Activated T-cell treated with anti-CD3 and anti-CD28 coated beads, Interleukin-2, amount 50 U/mL, for 72 hours (primary cell): ENCODE measurements at regions not wholly inside any gene's neighbourhood (a gene's known extent, or its start where the extent isn't known, plus 50 kb on each side); places are given as distances from the start of the nearest gene placed in this dataset.

Source experiments
- ATAC-seq, 2 donors: fragments of 150-1000 bp; cut with Tn5 transposase; replicated peaks in 1 of 2; 2 replicates each; pipeline ENCODE4 v1.10.0; 2021; ENCODE audit warnings: moderate library complexity in 2 of 2, mild to moderate bottlenecking in 1 of 2
- DNase-seq, 2 donors: peaks; one replicate each; pipeline ENCODE4 v3.0.0; 2021 to 2022; ENCODE audit warnings: mixed read lengths in 1 of 2
- H3K27ac Mint-ChIP-seq: one replicate; pipeline ENCODE4 v1.8.0; 2022; ENCODE audit warnings: mild to moderate bottlenecking, moderate library complexity, mixed read lengths
- H3K27me3 Mint-ChIP-seq: one replicate; pipeline ENCODE4 v1.8.0; 2022; ENCODE audit warnings: low read depth, mixed read lengths
- H3K36me3 Mint-ChIP-seq, 2 donors: one replicate each; pipeline ENCODE4 v1.8.0; 2022; ENCODE audit warnings: mixed read lengths in 2 of 2, mild to moderate bottlenecking in 1 of 2; ENCODE audit not compliant: insufficient read depth in 2 of 2
- H3K4me1 Mint-ChIP-seq: one replicate; pipeline ENCODE4 v1.8.0; 2022; ENCODE audit warnings: low read depth, mixed read lengths
- H3K4me3 Mint-ChIP-seq, 2 donors: one replicate each; pipeline ENCODE4 v1.8.0; 2022; ENCODE audit warnings: mild to moderate bottlenecking in 2 of 2, mixed read lengths in 2 of 2, moderate library complexity in 2 of 2
- H3K9me3 Mint-ChIP-seq, 2 donors: one replicate each; pipeline ENCODE4 v1.8.0; 2022; ENCODE audit warnings: mixed read lengths in 2 of 2

DNA sequence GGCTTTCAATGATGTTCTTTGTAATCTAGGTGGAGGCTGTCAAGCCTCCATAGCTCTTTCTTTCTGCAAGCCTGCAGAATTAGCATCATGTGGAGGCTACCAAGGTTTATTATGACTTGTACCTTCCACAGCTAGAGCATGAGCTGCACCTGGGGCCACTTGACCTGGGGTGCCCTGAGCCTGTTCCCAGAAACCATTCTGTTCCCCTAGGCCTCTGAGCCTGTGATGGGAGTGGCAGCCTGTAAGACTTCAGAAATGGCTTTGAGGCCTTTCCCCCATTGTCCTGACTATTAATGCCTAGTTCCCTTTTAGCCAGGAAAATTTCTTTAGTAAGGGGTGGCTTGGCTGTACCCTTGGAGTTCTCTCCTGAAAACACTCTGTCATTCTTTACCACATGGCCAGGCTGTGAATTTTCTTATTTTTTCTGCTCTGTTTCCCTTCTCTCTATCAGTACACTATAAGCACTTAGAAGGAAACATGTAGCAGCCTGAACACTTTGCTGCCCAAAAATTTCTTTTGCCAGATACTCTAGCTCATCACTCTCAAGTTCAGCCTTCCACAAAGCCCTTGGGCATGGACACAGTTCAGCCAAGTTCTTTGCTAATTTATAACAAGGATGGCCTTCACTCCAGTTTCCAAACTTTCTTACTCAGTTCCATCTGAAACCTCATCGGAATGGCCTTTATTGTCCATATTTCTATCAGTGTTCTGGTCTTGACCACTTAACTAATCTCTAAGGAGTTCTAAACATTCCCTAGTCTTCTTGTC lies 61.4 kb upstream of the NR3C1 start:
- Mint-ChIP-seq H3K27me3 (no peaks in the 10 kb centered on the region), H3K9me3 (peaks cover 3 to 5% of the 10 kb centered on the region in 2 donors), H3K27ac (no peak overlapping the region), H3K4me3 (no peak overlapping the region), H3K4me1 (no peaks in the 10 kb centered on the region), H3K36me3 (peaks cover 2 to 3% of the 10 kb centered on the region in 2 donors)
- ATAC-seq (no peak), DNase-seq (no peak)

GRCh38 chr5:143462431-143462830 lies 58.9 kb upstream of the NR3C1 start:
- Mint-ChIP-seq H3K4me1 (no peaks in the 10 kb centered on the region), H3K9me3 (peaks cover 1 to 3% of the 10 kb centered on the region in 2 donors), H3K36me3 (peaks cover 0 to 2% of the 10 kb centered on the region in 2 donors), H3K27ac (no peak overlapping the region), H3K4me3 (no peak overlapping the region), H3K27me3 (no peaks in the 10 kb centered on the region)
- DNase-seq (no peak), ATAC-seq (no peak)

DNA sequence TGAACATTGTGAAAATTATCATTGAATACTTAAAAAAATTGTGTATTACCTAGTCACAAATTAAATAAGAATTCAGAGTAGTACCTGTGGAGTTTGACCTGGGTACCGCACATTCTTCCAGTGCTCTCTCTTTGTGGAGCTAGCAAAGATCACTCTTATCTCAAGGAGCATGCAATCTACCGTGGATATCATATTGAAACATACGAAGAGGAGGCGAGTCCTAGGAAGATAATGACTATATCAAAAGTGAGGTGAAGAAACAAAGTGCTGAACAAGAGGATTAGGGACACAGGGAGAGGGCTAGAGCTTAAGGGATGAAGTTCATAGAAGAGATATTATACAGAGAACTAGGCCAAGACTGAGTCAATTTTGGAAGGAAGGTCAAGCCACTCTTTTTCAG lies 55.9 kb upstream of the NR3C1 start:
- DNase-seq (no peak), ATAC-seq (no peak)
- Mint-ChIP-seq H3K27me3 (no peaks in the 10 kb centered on the region), H3K27ac (no peak overlapping the region), H3K4me1 (no peaks in the 10 kb centered on the region), H3K4me3 (no peak overlapping the region), H3K9me3 (peaks cover 0 to 3% of the 10 kb centered on the region in 2 donors), H3K36me3 (no peaks in the 10 kb centered on the region)

DNA sequence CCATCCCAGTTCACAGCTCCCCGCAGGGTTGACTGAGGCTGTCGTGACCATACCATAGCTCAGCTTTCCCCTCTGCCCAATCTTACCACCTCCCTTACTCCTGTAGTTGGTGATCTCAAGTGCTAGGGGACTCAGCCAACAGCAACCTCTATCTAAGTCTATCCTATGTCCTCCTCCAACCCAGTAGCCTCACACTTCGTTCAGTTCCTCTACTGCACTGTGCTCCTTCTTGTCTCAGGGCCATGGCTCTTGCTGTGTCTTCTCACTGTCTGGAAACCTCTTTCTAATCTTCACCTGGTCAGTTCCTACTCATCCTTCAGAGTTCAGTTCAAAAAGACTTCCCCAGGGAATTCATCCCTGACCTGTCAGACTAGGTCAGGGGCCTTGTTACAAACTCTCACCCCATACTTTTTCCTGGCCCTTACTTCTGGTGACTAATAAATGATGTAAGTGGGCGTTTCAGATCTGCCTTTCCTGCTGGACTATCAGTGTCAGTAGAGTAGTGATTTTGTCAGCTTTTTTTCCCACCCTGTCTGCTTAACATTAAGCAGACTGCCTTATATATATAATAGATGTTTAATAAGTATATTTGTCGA lies 53.6 kb upstream of the NR3C1 start:
- peaks cover 0 to 3% of the 10 kb centered on the region in 2 donors for H3K9me3 Mint-ChIP-seq
- no peak for DNase-seq

GRCh38 chr5:143454936-143455516 lies 51.5 kb upstream of the NR3C1 start:
- ATAC-seq: no peak
- H3K9me3 Mint-ChIP-seq: peaks cover 0 to 2% of the 10 kb centered on the region in 2 donors
- H3K4me3 Mint-ChIP-seq: no peak overlapping the region
- H3K36me3 Mint-ChIP-seq: no peaks in the 10 kb centered on the region
- no peak overlapping the region for H3K27ac Mint-ChIP-seq
- no peak for DNase-seq
- no peaks in the 10 kb centered on the region for H3K27me3 Mint-ChIP-seq
- H3K4me1 Mint-ChIP-seq: no peaks in the 10 kb centered on the region

More for the DNA sequence above, 53.6 kb upstream of the NR3C1 start:
- no peaks in the 10 kb centered on the region for H3K36me3 Mint-ChIP-seq
- H3K4me1 Mint-ChIP-seq: no peaks in the 10 kb centered on the region
- no peaks in the 10 kb centered on the region for H3K27me3 Mint-ChIP-seq
- H3K4me3 Mint-ChIP-seq: no peak overlapping the region
- no peak for ATAC-seq
- H3K27ac Mint-ChIP-seq: no peak overlapping the region

DNA sequence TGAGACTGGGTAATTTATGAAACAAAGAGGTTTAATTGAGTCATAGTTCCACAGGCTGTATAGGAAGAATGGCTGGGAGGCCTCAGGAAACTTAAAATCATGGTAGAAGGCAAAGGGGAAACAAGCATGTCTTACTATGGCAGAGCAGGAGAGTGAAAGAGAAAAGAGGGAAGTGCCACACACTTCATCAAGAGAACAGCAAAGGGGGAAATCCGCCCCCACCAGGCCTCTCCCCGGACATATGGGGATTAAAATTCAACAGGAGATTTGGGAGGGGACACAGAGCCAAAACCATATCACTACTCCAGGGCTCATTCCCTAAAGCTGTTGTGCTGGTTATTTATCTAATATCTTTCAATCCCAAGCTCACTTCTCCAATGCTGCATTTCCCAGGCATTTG lies 50.2 kb upstream of the NR3C1 start:
- Mint-ChIP-seq H3K4me1 (peaks cover under 1% of the 10 kb centered on the region), H3K36me3 (no peaks in the 10 kb centered on the region), H3K4me3 (no peak overlapping the region), H3K9me3 (peaks cover 0 to 2% of the 10 kb centered on the region in 2 donors), H3K27ac (no peak overlapping the region), H3K27me3 (no peaks in the 10 kb centered on the region)
- ATAC-seq: no peak
- DNase-seq: no peak
